ENCODE measurements at regions not wholly inside any gene's neighbourhood (a gene's known extent, or its start where the extent isn't known, plus 50 kb on each side); places are given as distances from the start of the nearest gene placed in this dataset.

DNA sequence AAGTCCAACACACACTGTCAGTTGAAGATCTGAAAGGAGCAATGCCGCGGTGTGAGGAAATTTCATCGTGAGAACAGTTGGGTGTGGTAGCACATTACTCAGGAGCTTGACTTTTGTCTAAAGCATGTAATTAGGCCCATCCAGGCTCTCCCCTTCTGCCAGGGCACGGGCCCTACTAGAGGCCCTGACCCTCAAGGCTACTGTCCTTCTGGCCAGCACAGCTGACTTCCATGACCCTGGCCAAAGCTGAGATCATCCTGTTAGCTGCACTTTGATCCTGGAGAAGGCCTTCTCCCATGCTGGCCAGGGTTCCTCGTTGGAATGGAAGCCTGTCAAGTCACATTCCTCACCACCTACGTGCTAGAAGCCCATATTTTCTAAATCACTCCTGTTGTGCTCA is 77.8 kb upstream of the SLC1A3 start:
- in situ Hi-C loops (cut with HindIII; ENCODE audit: low sequenced_read_pairs) = no loop called here
- TF ChIP-seq, protein P1, sequence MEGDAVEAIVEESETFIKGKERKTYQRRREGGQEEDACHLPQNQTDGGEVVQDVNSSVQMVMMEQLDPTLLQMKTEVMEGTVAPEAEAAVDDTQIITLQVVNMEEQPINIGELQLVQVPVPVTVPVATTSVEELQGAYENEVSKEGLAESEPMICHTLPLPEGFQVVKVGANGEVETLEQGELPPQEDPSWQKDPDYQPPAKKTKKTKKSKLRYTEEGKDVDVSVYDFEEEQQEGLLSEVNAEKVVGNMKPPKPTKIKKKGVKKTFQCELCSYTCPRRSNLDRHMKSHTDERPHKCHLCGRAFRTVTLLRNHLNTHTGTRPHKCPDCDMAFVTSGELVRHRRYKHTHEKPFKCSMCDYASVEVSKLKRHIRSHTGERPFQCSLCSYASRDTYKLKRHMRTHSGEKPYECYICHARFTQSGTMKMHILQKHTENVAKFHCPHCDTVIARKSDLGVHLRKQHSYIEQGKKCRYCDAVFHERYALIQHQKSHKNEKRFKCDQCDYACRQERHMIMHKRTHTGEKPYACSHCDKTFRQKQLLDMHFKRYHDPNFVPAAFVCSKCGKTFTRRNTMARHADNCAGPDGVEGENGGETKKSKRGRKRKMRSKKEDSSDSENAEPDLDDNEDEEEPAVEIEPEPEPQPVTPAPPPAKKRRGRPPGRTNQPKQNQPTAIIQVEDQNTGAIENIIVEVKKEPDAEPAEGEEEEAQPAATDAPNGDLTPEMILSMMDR (IDR thresholded peaks at IDR 0.05; ENCODE audit: low read depth, low read length) = no peak
- H3K4me3 ChIP-seq (ENCODE audit: low read depth, low read length) = no peak overlapping the region
- DNase-seq (ENCODE audit: low read depth, low spot score) = no peak

DNA sequence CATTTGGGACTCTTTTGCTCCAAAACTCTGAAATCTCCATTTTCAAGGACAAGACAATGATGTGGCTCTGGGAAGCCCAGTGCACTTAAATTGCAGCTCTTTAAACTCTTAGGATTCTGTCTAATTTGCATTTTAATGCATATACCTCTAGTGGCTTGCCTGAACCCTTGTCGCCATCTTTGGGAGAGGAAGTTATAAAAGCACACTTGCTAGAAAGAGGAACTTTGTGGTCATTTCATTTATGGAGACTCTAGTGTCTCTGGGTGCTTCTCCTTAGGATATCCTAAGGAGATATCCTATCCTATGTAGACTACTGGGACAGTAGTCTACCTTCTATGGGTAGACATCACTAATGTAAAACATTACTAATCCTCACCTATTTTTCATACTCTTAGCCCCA is 77.3 kb upstream of the SLC1A3 start:
- H3K4me3 ChIP-seq (ENCODE audit: low read depth, low read length) = no peak overlapping the region
- in situ Hi-C loops (cut with HindIII; ENCODE audit: low sequenced_read_pairs) = no loop called here
- DNase-seq (ENCODE audit: low read depth, low spot score) = no peak
- TF ChIP-seq, protein P1 (IDR thresholded peaks at IDR 0.05; ENCODE audit: low read depth, low read length) = no peak

DNA sequence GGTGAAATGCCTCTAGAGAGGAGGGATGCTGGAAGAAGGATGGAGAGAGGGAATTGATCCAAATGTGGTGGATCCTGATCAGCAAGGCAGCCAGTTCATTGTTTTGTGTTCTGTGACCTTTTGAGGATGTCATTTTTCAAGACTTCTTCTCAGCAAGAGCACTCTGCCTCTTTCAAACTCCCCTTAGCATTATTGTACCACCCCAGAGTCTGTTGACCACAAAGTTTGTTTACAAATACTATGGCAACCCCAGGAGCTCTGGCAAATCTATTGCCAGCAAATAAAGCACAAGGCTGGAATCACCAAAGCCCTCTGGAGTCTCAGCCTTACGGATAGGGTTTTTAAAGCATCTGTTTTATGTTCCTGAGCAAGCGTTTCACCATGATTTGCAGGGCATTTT is 76.2 kb upstream of the SLC1A3 start:
- DNase-seq (ENCODE audit: low read depth, low spot score) = peak; percentile 51
- no peak overlapping the region for H3K4me3 ChIP-seq (ENCODE audit: low read depth, low read length)
- TF ChIP-seq, protein P1 (IDR thresholded peaks at IDR 0.05; ENCODE audit: low read depth, low read length) = no peak
- in situ Hi-C loops (cut with HindIII; ENCODE audit: low sequenced_read_pairs) = no loop called here

DNA sequence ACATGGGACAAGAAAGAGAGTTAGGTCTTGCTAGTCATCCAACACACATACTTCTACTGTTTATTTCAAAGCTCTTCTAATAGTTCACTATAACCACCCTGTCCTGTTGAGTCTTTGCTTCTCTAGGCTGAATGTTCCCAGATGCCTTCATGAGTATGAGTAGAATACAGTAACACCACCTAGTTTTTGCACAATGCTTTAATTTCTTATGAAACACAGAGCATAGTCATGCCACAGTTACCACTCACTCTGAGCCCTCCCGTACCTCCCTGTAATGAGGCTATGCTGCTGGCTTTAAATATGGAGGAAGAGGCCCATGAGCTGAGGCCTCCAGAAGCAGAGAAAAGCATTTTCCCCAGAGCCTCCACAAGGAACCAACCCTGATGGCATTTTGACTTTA is 75.0 kb upstream of the SLC1A3 start:
- TF ChIP-seq, protein P1 (IDR thresholded peaks at IDR 0.05; ENCODE audit: low read depth, low read length) = no peak
- in situ Hi-C loops (cut with HindIII; ENCODE audit: low sequenced_read_pairs) = no loop called here
- no peak for DNase-seq (ENCODE audit: low read depth, low spot score)

DNA sequence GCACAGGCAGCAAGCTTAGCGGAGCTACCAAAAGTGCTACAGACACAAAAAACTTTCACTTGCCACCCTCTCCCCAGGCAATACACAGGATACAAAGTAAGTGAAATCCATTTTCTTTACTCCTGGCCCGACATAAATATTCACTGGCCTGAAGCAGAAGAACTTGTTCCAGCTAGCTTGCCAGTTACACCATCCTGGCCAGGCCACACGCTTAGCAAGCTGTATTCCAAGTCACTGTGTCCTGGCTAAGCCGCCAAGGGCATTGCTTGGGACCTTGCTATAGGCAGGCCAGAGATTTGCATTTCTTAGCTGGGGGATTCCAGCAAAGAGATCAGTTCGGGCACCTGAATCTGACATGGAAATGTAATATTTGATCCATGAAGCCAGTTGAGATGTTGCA is 71.0 kb upstream of the SLC1A3 start:
- TF ChIP-seq, protein P1 (IDR thresholded peaks at IDR 0.05; ENCODE audit: low read depth, low read length) = no peak
- in situ Hi-C loops (cut with HindIII; ENCODE audit: low sequenced_read_pairs) = no loop called here
- DNase-seq (ENCODE audit: low read depth, low spot score) = no peak
- no peak overlapping the region for H3K4me3 ChIP-seq (ENCODE audit: low read depth, low read length)

More for the DNA sequence above, 75.0 kb upstream of the SLC1A3 start:
- H3K4me3 ChIP-seq (ENCODE audit: low read depth, low read length) = no peak overlapping the region

DNA sequence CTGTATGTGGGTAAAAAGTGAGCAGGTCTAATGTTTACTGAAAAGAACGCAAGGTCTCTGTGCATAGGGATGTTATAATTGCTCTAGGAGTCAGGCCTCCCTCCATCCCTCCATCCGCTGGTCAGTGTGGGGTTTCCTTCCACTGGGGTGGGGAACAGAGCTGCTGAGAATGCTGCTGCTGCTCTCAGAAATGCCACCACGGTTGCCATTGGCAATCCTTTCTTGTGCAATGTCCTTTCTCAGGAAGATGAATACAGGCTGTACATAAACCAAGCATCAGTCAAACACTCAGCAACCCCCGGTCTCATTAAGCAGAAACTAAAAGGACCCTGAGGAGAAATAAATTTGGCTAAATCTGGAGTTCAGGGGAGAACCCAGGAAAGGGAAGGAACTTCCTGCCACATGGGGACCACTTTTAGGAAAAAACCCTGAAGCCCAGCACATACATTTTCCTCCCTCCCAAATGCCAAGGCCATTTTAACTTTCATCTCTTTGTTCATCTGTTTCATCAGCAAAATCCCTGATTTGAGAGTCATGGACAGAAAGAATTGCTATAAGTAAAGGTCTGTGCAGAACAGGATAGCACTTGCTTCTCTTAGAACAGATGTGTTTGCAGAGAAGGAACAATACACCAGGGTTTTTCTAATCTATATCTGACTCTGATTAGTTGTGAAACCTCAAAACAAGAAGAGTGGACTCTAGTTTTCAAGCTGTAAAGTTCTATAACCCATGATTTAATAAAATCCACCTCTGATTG is 70.4 kb upstream of the SLC1A3 start:
- in situ Hi-C loops (cut with HindIII; ENCODE audit: low sequenced_read_pairs) = no loop called here
- DNase-seq (ENCODE audit: low read depth, low spot score) = no peak
- TF ChIP-seq, protein P1 (IDR thresholded peaks at IDR 0.05; ENCODE audit: low read depth, low read length) = no peak
- H3K4me3 ChIP-seq (ENCODE audit: low read depth, low read length) = no peak overlapping the region

Data from astrocyte of the spinal cord (primary cell).